ENCODE measurements at regions not wholly inside any gene's neighbourhood (a gene's known extent, or its start where the extent isn't known, plus 50 kb on each side); places are given as distances from the start of the nearest gene placed in this dataset.

GRCh38 chr18:75587131-75587530 is 159.6 kb upstream of the SMIM21 start:
- 62% methylated on average over 6 of the region's 6 CpGs for WGBS
- no peaks in the 10 kb centered on the region for H3K4me1 ChIP-seq
- H3K27ac ChIP-seq = no peak overlapping the region
- DNase-seq (ENCODE audit: low spot score in 2 of 2) = no peak
- no peak overlapping the region for H3K4me3 ChIP-seq
- no peak for TF ChIP-seq CTCF (IDR thresholded peaks at IDR 0.05)
- H3K9me3 ChIP-seq = peaks cover 5% of the 10 kb centered on the region
- H3K36me3 ChIP-seq = no peaks in the 10 kb centered on the region
- H3K27me3 ChIP-seq = no peaks in the 10 kb centered on the region

- 87% methylated on average over 9 of the region's 9 CpGs for WGBS
- H3K27me3 ChIP-seq = no peaks in the 10 kb centered on the region
- TF ChIP-seq EP300 (IDR thresholded peaks at IDR 0.05) (no peak), CTCF (IDR thresholded peaks at IDR 0.05) (no peak), POLR2A (IDR thresholded peaks at IDR 0.05) (no peak), POLR2AphosphoS5 (IDR thresholded peaks at IDR 0.05) (no peak)
- DNase-seq (ENCODE audit: low spot score in 2 of 2) = no peak
- no peaks in the 10 kb centered on the region for H3K4me1 ChIP-seq
- H3K27ac ChIP-seq = no peak overlapping the region
- H3K9me3 ChIP-seq = peaks cover under 1% of the 10 kb centered on the region
- H3K4me3 ChIP-seq = no peak overlapping the region
- no peaks in the 10 kb centered on the region for H3K36me3 ChIP-seq
Observed at GRCh38 chr18:75586130-75586889, 158.8 kb upstream of the SMIM21 start.

DNA sequence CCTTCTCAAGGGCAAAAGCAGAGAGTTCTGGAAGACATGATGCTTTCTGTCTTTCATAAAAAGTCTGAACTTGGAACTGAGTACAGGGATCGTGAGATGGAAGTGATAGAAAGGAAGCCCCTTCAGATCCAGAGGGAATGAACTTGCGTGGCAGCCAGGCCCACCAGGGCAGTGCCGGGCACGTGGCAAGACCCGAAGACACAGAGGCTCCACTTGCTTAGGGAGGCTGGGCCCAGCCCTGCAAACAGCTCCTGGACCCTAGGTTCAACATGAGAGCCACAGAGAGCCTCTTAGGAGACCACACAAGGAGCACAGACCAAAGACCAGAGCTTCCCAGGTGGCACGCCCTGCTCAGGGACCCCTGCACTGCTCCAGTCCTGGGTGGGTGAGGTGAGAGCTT is 155.4 kb upstream of the SMIM21 start:
- Histone ChIP-seq H3K4me1 (no peaks in the 10 kb centered on the region), H3K9me3 (no peaks in the 10 kb centered on the region), H3K4me3 (no peak overlapping the region), H3K27ac (no peak overlapping the region), H3K27me3 (no peaks in the 10 kb centered on the region), H3K36me3 (no peaks in the 10 kb centered on the region)
- WGBS = 87% methylated on average over 6 of the region's 6 CpGs
- no peak for DNase-seq (ENCODE audit: low spot score in 2 of 2)
- TF ChIP-seq POLR2A (IDR thresholded peaks at IDR 0.05) (no peak), POLR2AphosphoS5 (IDR thresholded peaks at IDR 0.05) (no peak), EP300 (IDR thresholded peaks at IDR 0.05) (no peak), CTCF (IDR thresholded peaks at IDR 0.05) (no peak)

DNA sequence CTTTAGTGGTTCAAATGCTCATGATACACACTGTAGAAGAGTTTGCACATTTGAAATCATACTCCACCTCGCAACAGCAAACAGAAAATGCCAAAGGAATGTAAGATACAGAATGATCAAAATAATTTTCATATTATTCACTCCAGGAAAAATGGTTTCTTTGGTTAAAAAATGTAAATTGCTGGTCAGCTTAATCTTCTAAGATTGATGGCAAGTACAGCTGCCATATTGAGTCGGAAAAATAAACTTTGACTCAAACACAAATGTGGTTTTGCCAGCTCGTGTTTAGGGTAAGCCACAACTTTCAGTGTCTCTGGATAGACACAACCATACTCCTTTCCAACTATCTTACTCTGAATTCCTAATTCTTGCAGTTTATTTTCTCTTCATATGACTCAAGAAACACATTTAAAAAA is 154.9 kb upstream of the SMIM21 start:
- Histone ChIP-seq H3K4me1 (no peaks in the 10 kb centered on the region), H3K4me3 (no peak overlapping the region), H3K9me3 (no peaks in the 10 kb centered on the region), H3K27ac (no peak overlapping the region), H3K27me3 (no peaks in the 10 kb centered on the region), H3K36me3 (no peaks in the 10 kb centered on the region)
- DNase-seq (ENCODE audit: low spot score in 2 of 2) = no peak
- TF ChIP-seq EP300 (IDR thresholded peaks at IDR 0.05) = no peak
- TF ChIP-seq POLR2AphosphoS5 (IDR thresholded peaks at IDR 0.05) = no peak
- no peak for TF ChIP-seq POLR2A (IDR thresholded peaks at IDR 0.05)
- no peak for TF ChIP-seq CTCF (IDR thresholded peaks at IDR 0.05)
- WGBS = 71% methylated on average over 3 of the region's 3 CpGs

DNA sequence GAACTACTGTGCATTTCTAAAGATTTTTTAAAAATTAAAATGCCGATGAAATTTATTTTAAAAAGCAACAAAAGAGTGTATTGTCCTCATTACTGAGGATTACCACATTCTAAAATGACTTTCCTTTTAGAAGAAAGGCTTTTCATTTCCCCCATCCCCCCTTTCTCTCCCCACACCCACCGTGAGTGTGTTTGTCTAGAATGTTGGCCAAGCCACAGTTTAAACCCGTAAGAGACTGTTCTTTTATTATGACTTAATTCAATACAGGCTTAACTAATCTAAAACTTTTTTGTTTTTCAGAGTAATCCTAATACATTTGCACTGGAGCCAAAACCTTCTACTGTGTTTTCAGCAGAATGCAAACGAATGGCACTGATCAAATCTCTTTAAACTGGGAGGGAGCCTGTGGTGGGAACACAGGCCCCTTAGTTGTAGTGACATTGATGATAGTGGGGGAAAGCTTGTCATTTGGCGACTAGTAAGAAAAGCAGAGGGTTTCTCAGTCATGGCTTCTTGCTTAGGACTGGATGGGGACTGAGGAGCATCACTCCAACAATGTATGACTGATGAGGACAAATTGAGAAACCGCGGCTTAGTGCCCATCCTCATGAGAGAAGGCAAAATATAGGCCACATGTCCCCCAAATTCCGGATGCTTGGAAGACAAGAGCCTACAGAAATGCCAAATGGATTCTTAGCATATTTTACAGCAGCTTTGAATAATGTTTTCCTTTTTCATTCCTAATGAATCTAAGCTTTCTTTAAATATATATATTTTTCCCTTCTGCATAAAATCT is 154.0 kb upstream of the SMIM21 start:
- WGBS = 42% methylated on average over 8 of the region's 8 CpGs
- TF ChIP-seq EP300 (IDR thresholded peaks at IDR 0.05) (no peak), POLR2AphosphoS5 (IDR thresholded peaks at IDR 0.05) (no peak), CTCF (IDR thresholded peaks at IDR 0.05) (no peak), POLR2A (IDR thresholded peaks at IDR 0.05) (no peak)
- Histone ChIP-seq H3K4me3 (no peak overlapping the region), H3K36me3 (no peaks in the 10 kb centered on the region), H3K9me3 (no peaks in the 10 kb centered on the region), H3K27me3 (no peaks in the 10 kb centered on the region), H3K4me1 (no peaks in the 10 kb centered on the region), H3K27ac (peak overlapping the region; percentile 22)
- no peak for DNase-seq (ENCODE audit: low spot score in 2 of 2)

Measured in suprapubic skin (tissue), 4 donors.